Gastroesophageal sphincter (tissue), 3 donors: ENCODE measurements at regions not wholly inside any gene's neighbourhood (a gene's known extent, or its start where the extent isn't known, plus 50 kb on each side); places are given as distances from the start of the nearest gene placed in this dataset.

Source experiments
- EP300 ChIP-seq: sonication (generic); formaldehyde crosslinking; IDR thresholded peaks from one replicate; pipeline ENCODE4 v1.6.1; 2017; ENCODE audit warnings: antibody characterized with exemption, mild to moderate bottlenecking
- POLR2A ChIP-seq, 2 donors: fragments of 450-650 bp; IDR thresholded peaks; one replicate each; pipeline ENCODE4 v1.6.1; 2017; ENCODE audit warnings: antibody characterized with exemption in 2 of 2, mild to moderate bottlenecking in 2 of 2, moderate library complexity in 1 of 2
- POLR2AphosphoS5 ChIP-seq: sonication (generic); formaldehyde crosslinking; IDR thresholded peaks from one replicate; pipeline ENCODE4 v1.6.1; 2017; ENCODE audit warnings: antibody characterized with exemption
- TF ChIP-seq, protein P1 (sequence below), 4 experiments: fragments of 200-600 bp in 2 of 4; fragments of 450-650 bp in 2 of 4; sonication (generic) in 1 of 4; IDR thresholded peaks; one replicate each; pipeline ENCODE4 v1.5.1; 2017 to 2019; ENCODE audit warnings: antibody characterized with exemption in 4 of 4, mild to moderate bottlenecking in 2 of 4, moderate library complexity in 2 of 4

DNA sequence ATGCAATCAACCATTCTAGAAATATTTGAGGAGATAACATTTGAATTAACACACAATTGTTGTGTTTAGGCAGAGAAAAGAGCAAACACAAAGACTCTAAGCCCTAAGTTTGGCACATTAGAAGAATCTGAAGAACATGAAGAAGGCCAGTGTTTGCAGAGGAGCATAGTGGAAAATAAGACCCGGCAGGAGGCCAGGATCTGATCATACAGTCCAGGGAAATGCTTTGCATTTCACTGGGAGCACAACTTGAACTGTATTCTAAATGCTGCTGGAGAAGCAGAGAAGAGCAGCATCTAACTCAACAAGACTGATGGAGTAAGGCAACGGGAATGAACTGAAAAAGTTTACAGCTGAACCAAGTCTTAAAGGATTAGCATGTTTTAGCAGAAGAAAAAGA, 463.4 kb downstream of the ZNF608 start:
- TF ChIP-seq, protein P1, sequence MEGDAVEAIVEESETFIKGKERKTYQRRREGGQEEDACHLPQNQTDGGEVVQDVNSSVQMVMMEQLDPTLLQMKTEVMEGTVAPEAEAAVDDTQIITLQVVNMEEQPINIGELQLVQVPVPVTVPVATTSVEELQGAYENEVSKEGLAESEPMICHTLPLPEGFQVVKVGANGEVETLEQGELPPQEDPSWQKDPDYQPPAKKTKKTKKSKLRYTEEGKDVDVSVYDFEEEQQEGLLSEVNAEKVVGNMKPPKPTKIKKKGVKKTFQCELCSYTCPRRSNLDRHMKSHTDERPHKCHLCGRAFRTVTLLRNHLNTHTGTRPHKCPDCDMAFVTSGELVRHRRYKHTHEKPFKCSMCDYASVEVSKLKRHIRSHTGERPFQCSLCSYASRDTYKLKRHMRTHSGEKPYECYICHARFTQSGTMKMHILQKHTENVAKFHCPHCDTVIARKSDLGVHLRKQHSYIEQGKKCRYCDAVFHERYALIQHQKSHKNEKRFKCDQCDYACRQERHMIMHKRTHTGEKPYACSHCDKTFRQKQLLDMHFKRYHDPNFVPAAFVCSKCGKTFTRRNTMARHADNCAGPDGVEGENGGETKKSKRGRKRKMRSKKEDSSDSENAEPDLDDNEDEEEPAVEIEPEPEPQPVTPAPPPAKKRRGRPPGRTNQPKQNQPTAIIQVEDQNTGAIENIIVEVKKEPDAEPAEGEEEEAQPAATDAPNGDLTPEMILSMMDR (IDR thresholded peaks at IDR 0.05): no peak
- no peak for TF ChIP-seq POLR2A (IDR thresholded peaks at IDR 0.05)
- TF ChIP-seq POLR2AphosphoS5: no peak
- TF ChIP-seq EP300: no peak
